DOHH2 (cell line): ENCODE measurements at regions not wholly inside any gene's neighbourhood (a gene's known extent, or its start where the extent isn't known, plus 50 kb on each side); places are given as distances from the start of the nearest gene placed in this dataset.
A peak's percentile ranks its signal among the peaks of the same experiment; 100 is the strongest.

ENCODE experiments used
- H3F3A ChIP-seq: fragments of 200-600 bp; sonication (generic), shearing (Covaris generic); 2 replicates; pipeline ENCODE4 v1.6.0; 2016; ENCODE audit warnings: antibody characterized with exemption, mild to moderate bottlenecking; ENCODE audit not compliant: control insufficient read depth, insufficient read depth
- H3K27ac ChIP-seq: fragments of 200-600 bp; sonication (generic); 2 replicates; pipeline ENCODE4 v1.5.1; 2014; ENCODE audit warnings: low read depth, mild to moderate bottlenecking, low read length, moderate library complexity
- H3K27me3 ChIP-seq: fragments of 200-600 bp; sonication (generic); 2 replicates; pipeline ENCODE4 v1.6.1; 2014; ENCODE audit warnings: mild to moderate bottlenecking, low read length, mixed read lengths; ENCODE audit not compliant: control insufficient read depth
- H3K36me3 ChIP-seq: fragments of 200-600 bp; sonication (generic); 2 replicates; pipeline ENCODE4 v1.6.1; 2014; ENCODE audit warnings: mild to moderate bottlenecking, low read length, moderate library complexity, mixed read lengths; ENCODE audit not compliant: control insufficient read depth
- H3K4me1 ChIP-seq: fragments of 200-600 bp; sonication (generic); 2 replicates; pipeline ENCODE4 v1.6.1; 2014; ENCODE audit warnings: mild to moderate bottlenecking, low read length, mixed read lengths; ENCODE audit not compliant: control insufficient read depth
- H3K4me2 ChIP-seq: fragments of 200-600 bp; sonication (generic); 2 replicates; pipeline ENCODE4 v1.6.0; 2014; ENCODE audit warnings: mild to moderate bottlenecking, low read length, moderate library complexity
- H3K4me3 ChIP-seq: fragments of 200-600 bp; sonication (generic); 2 replicates; pipeline ENCODE4 v1.5.1; 2014; ENCODE audit warnings: mild to moderate bottlenecking, low read length, mixed read lengths
- H3K79me2 ChIP-seq: fragments of 200-600 bp; sonication (generic); 2 replicates; pipeline ENCODE4 v1.6.1; 2014; ENCODE audit warnings: mild to moderate bottlenecking, low read length, mixed read lengths; ENCODE audit not compliant: control insufficient read depth
- H3K9me2 ChIP-seq: fragments of 200-600 bp; sonication (generic); replicated peaks from 2 replicates; pipeline ENCODE4 v1.6.1; 2014; ENCODE audit warnings: mild to moderate bottlenecking, low read length, mixed read lengths; ENCODE audit not compliant: control insufficient read depth
- H3K9me3 ChIP-seq: fragments of 200-600 bp; sonication (generic); 2 replicates; pipeline ENCODE4 v1.6.1; 2014; ENCODE audit warnings: antibody characterized with exemption, low read length, mixed read lengths; ENCODE audit not compliant: control insufficient read depth, insufficient read depth
- H4K20me1 ChIP-seq: fragments of 200-600 bp; sonication (generic); 2 replicates; pipeline ENCODE4 v1.6.0; 2014; ENCODE audit warnings: low read depth, mild to moderate bottlenecking, antibody characterized with exemption, low read length, moderate library complexity; ENCODE audit not compliant: control insufficient read depth, insufficient read depth
- CTCF ChIP-seq: fragments of 200-600 bp; sonication (generic); IDR thresholded peaks from one replicate; pipeline ENCODE4 v1.5.1; 2014; ENCODE audit warnings: antibody characterized with exemption, mild to moderate bottlenecking, low read depth, low read length; ENCODE audit not compliant: poor library complexity, severe bottlenecking
- EZH2phosphoT487 ChIP-seq: fragments of 200-600 bp; sonication (generic); IDR thresholded peaks from 2 replicates; pipeline ENCODE4 v1.6.1; 2017; ENCODE audit warnings: borderline replicate concordance, mild to moderate bottlenecking, antibody characterized with exemption, low read length, moderate library complexity, mixed read lengths

- no peaks in the 10 kb centered on the region for H3K36me3 ChIP-seq
- no peaks in the 10 kb centered on the region for H3K9me2 ChIP-seq
- peaks cover 9% of the 10 kb centered on the region; the same call in 1 of the 2 replicates for H3K27me3 ChIP-seq
- H3F3A ChIP-seq: no peaks in the 10 kb centered on the region
- no peaks in the 10 kb centered on the region for H4K20me1 ChIP-seq
- H3K27ac ChIP-seq: no peak overlapping the region; the same call in 1 of the 2 replicates
- no peaks in the 10 kb centered on the region for H3K79me2 ChIP-seq
- no peak for TF ChIP-seq EZH2phosphoT487
- TF ChIP-seq CTCF: no peak
- H3K9me3 ChIP-seq: no peaks in the 10 kb centered on the region; the same call in 1 of the 2 replicates
- H3K4me1 ChIP-seq: peaks cover 18% of the 10 kb centered on the region
- peak overlapping the region; percentile 5; the same call in 1 of the 2 replicates for H3K4me3 ChIP-seq
- peak overlapping the region; percentile 35 for H3K4me2 ChIP-seq
These were observed 113.3 kb upstream of the SPRY2 start for GRCh38 chr13:80454245-80454644.

- Histone ChIP-seq H3K27ac (no peak overlapping the region), H3K9me3 (no peaks in the 10 kb centered on the region; the same call in 1 of the 2 replicates), H3K27me3 (peaks cover 11% of the 10 kb centered on the region; the same call in 1 of the 2 replicates), H3K4me3 (no peak overlapping the region), H3F3A (no peaks in the 10 kb centered on the region), H3K4me2 (no peak overlapping the region), H3K4me1 (peaks cover 18% of the 10 kb centered on the region), H3K9me2 (no peaks in the 10 kb centered on the region), H3K36me3 (no peaks in the 10 kb centered on the region), H3K79me2 (no peaks in the 10 kb centered on the region), H4K20me1 (no peaks in the 10 kb centered on the region)
- TF ChIP-seq EZH2phosphoT487 (no peak), CTCF (no peak)
These were observed 111.4 kb upstream of the SPRY2 start for GRCh38 chr13:80452279-80452678.

- H3K36me3 ChIP-seq: no peaks in the 10 kb centered on the region
- TF ChIP-seq EZH2phosphoT487 (no peak), CTCF (no peak)
- H3K9me2 ChIP-seq: no peaks in the 10 kb centered on the region
- no peaks in the 10 kb centered on the region; the same call in 1 of the 2 replicates for H3K9me3 ChIP-seq
- H3K4me1 ChIP-seq: peaks cover 18% of the 10 kb centered on the region
- no peak overlapping the region for H3K27ac ChIP-seq
- no peak overlapping the region for H3K4me3 ChIP-seq
- H3K79me2 ChIP-seq: no peaks in the 10 kb centered on the region
- H3K4me2 ChIP-seq: no peak overlapping the region
- no peaks in the 10 kb centered on the region for H3F3A ChIP-seq
- H3K27me3 ChIP-seq: peaks cover 14% of the 10 kb centered on the region
- H4K20me1 ChIP-seq: no peaks in the 10 kb centered on the region
These were observed 110.7 kb upstream of the SPRY2 start for GRCh38 chr13:80451641-80452040.

- TF ChIP-seq EZH2phosphoT487 (no peak), CTCF (no peak)
- Histone ChIP-seq H4K20me1 (no peaks in the 10 kb centered on the region), H3K4me1 (peaks cover 18% of the 10 kb centered on the region), H3K27ac (no peak overlapping the region), H3K9me3 (no peaks in the 10 kb centered on the region; the same call in 1 of the 2 replicates), H3K36me3 (no peaks in the 10 kb centered on the region), H3K9me2 (no peaks in the 10 kb centered on the region), H3K4me3 (no peak overlapping the region), H3K27me3 (peaks cover 14% of the 10 kb centered on the region), H3K79me2 (no peaks in the 10 kb centered on the region), H3F3A (no peaks in the 10 kb centered on the region), H3K4me2 (no peak overlapping the region)
These were observed 109.5 kb upstream of the SPRY2 start for GRCh38 chr13:80450386-80450785.
